Activated gamma-delta T cell treated with Interleukin-2 at 50 U/mL for 16 hours (primary cell): ENCODE measurements at regions not wholly inside any gene's neighbourhood (a gene's known extent, or its start where the extent isn't known, plus 50 kb on each side); places are given as distances from the start of the nearest gene placed in this dataset.
"Not testable (repeated sequence)": the region's sequence is repeated elsewhere in the genome, so short reads cannot be mapped to it uniquely, and the experiment has no call there.

Experiments used
- DNase-seq: peaks from one replicate; pipeline ENCODE4 v3.0.0-alpha.2; 2020

DNA sequence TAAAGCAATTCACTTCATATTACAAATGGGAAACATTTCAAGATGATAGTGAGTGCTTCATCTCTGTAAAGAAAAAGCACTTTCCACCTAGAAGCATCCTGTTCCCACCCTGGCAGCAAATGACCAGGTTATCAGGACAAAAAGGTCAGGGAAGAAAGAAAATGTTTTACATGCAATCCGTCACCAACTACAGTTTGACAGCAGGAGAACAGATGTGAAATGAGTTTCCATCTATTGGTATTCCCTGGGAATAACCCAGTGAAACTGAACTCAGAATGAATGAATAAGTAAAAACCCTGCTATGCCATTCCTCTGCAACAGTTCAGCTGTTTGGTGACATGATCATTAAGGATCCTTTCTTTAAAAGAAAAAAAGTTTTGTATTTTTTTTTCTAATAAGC, 67.6 kb downstream of the HTR1A start:
- no peak for DNase-seq

DNA sequence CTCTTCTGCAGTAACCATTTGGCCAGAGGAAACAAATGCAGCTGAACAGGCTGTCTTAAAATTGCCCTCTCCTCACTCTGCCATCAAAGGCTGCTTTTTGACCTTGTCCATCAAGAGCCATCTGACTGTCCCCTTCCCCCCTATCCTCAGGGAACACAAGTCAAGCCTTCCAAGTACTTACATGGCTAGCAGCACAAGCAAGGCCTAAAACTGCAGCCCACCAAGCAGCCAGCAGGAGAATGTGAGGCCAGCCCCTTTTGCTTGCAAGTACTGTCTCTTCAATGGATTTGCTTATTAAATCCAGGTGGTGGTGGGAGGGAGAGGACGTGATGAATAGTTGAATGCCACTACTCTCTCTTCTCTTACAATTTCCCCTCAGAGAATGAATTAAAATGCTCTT, 83.5 kb downstream of the HTR1A start:
- no peak for DNase-seq

DNA sequence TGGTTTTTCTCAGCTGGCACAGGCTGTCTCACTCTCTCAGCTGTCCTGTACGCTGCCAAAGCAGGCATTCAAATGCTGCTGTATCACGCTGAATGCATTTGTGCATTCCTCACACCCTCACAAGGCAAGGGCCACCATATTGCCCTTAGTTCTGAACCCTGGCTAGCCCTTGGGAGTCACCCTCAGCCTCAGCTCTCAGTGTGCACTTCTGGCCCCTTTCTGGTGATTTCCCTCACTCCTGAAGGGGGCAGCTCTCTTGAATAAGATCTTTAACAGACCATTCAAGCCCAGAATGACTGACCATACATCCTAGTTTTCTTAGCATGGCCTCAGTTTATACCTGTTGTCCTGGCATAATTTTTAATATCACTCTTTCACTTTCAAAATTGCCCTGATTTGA, 84.3 kb downstream of the HTR1A start:
- DNase-seq: no peak

DNA sequence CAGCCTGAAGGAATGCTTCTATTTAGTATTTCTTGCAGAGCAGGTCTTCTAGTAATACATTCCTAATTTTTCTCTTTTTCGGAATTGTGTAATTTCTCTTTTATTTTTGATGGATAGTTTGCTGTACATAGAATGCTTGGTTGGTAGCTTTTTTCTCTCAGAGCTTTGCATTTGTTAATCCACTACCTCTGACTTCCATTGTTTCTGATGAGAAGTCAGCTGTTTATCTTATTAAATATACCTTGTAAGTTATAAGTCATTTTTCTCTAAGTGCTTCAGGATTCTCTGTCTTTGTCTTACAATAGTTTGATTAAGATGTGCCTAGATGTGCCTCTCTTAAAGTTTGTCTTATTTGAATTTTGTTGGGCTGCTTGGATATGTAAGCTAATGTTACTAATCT, 101.9 kb downstream of the HTR1A start:
- DNase-seq: no peak

DNA sequence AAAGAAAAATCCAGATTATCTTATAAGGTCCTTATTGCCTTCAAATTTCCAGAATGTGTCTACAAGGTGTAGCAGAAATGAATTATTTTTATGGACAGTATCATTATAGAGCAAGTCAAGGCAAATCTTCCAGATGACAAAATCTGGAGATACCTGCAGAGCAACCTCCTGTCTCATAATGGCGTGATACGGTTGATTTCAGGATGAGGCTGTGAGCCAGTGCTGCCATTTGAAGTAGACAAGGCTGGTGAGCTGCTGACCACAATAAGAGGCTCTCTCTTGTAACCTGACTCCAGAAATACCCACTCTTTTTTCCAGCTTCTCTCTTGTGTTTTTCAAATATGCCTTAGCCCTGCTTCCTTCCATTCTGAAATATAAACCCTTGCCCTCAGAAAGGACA, 108.2 kb downstream of the HTR1A start:
- DNase-seq: no peak

DNA sequence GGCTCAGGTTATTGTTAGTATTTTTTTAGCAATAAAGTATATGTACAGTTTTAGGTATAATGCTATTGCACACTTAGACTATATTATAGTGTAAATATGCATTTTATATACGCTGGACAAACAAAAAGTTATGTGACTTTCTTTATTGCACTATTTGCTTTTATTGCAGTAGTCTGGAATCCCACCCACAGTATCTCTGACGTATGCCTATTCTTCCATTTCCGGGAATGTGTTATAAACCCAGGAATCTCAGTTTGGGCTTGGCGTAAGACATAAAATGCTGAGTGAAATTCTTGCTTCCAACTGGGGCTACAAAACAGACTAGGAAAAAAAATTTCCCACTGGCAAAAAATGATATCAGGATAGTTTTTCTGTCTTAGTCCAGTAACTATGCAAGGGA, 119.1 kb downstream of the HTR1A start:
- DNase-seq: no peak

DNA sequence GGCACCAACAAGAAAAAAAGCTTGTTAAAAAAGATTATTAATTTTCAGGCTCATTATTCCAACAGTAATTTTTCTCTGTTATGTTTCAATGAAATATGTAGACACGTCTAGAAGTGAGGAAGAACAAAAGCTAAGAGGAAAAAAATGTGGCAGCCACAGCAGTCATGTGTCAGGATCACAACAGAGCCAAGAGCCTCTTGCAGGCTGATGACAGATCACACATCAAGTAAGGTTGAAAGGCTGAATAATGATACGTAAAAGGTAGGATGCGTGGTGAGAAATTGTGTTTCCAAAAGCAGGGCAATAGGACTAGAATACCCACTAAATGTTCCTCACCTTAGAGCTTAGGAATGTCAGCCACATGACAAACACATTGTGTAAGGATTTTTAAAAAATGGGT, 124.8 kb downstream of the HTR1A start:
- no peak for DNase-seq

DNA sequence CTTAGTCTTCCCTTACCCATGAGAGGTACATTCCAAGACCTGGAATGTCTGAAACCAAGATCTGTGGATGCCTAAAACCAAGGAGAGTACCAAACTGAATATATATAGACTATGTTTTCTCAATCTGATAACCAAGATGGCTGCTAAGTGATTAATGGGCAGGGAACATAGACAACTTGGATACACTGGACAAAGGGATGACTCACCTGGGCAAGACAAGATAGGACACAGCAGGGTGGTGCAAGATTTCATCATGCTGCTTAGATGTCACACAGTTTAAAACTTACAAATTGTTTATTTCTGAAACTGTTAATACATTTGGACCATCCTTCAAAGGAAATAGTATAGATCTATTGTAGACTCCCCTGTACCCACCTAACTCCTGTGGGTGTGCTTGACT, 130.9 kb downstream of the HTR1A start:
- DNase-seq: no peak

DNA sequence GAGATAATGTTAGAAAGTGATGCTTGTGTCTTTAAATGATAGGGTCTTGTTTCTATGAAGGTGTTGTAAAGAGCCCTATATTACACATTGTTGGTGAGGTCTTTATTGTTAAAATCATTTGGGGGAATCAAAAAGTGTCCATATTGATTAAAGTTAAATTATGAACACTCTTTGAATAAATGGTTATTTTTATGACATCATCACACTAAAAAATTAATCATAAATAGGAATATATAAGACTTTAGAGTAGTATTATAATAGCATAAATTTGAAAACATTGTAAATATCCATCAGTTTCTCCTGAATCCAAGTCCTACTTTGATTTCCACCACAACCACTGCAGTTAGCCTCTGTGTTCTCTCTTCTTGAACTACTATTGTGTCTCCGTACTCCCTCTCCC, 136.3 kb downstream of the HTR1A start:
- no peak for DNase-seq

DNA sequence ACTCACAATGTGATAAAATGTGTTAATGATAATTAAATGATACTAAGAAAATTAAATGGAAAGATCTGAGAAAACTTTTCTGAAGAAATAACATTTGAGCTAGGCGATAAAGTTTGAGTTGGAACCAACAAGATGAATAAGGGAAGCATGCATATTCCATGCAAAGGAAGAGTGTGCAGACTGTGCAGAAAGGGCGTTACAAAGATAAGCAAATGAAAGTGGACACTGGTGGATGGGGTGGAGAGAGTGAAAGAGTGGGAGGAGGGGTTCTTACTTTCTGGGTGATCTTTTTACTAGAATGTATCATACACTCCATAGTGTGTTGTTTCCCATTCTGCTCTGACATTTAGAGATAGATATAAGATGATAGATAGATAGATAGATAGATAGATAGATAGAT, 138.7 kb downstream of the HTR1A start:
- DNase-seq: no peak

DNA sequence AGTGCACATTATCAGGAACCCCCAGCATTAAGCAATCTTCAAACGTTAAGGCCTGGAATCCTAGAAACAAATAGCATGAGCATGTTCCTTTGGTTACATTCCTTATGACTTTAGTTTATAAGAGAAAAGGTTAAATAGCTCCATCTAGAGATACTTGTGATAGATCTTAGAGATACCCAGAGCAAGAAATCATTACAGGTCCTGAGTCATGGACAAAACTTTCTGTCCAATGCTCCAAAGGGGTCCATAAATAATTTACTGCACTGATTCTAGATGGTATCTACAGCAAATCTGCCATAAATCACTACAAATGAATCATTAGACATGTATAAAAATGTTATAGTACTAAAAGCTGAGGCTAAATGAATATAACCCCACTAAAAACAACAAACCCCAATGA, 139.6 kb downstream of the HTR1A start:
- DNase-seq: no peak

DNA sequence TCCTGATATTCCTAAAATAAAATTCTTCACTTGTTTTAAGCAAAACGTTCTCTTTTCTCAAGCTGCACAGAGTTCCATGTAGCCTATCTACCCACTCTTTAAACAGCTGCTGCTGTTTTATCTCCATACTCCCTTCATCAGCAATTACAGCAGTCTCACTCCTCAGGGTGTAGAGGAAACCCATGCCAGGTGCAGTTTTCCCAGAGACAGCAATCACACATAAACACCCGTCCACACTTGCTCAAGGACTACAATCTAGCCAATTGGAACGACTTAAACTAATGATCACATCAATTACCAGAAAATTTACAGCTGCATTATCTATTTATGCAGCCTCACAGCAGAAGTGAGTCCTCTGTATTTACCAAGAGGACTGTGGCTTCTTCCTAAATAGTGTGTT, 141.7 kb downstream of the HTR1A start:
- DNase-seq: no peak

DNA sequence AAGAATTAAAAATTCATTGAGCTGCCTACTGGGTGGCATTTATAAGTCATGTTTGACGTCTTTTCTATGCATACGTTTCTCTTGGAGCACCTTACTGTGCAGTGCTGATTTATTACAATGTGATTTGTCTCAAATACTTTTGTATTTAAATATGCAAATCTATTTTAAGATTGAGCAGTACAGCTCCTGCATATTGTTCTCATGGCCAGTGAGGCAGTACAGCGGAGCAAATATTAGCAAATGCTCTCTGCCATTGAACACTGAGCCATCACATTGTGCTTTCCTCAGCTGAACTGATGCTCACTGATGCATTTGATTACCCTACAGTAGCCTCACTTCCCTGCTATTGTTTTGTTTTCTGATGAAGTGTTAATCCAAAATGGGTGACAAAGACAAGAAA, 149.6 kb downstream of the HTR1A start:
- DNase-seq: no peak

DNA sequence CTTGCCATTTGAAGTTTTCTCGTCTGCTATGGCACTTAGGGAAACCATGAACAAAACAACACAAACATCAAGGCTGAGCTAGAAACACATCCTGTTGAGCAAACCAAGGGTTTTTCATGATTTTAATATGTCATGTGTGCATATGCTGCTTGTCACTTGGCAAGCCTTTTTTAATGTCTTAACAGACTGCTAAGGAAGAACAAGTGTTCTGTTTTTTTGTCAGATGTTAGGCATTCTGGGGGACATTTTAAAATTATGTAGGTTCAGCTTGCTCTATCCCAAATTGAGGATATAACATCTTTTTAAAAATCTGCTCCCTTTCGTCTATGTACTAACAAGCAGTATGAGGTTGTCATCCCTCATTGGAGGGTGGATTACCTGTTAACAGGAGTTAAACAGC, 150.3 kb downstream of the HTR1A start:
- no peak for DNase-seq

DNA sequence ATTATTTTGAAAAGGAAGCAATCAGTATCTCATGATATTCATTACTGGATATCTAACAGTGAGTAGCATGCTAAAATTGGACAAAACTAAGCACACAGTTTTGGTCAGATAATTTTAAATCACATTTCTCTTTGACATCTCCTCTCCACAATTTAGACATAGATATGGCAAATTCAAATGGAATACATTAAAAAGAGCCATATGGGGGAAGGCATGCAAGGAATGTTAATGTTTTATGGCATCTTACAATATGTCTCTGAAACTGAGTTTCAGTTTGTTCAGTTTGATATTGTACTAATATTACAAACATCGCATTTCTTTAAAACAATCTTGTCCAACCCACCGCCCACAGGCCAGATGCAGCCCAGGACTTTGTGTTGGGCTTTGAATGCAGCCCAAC, 151.0 kb downstream of the HTR1A start:
- DNase-seq: no peak

DNA sequence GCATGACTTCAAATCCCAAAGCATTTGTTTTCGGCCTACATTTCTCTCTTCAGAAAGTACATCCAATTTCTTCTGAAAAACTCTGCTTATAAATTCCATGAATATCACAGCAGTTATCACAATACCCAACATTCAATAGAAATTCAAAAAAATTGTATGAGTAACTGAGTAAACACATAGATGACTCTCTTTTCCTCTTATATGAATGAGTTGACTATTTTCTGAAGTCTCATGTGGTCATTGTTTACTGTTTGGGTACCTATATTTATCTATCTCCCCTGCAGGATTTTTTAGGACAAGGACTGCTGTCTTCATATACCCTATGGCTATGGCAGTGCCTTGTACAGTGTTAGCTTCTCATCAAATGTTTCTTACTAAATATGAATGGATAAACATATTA, 157.1 kb downstream of the HTR1A start:
- no peak for DNase-seq

DNA sequence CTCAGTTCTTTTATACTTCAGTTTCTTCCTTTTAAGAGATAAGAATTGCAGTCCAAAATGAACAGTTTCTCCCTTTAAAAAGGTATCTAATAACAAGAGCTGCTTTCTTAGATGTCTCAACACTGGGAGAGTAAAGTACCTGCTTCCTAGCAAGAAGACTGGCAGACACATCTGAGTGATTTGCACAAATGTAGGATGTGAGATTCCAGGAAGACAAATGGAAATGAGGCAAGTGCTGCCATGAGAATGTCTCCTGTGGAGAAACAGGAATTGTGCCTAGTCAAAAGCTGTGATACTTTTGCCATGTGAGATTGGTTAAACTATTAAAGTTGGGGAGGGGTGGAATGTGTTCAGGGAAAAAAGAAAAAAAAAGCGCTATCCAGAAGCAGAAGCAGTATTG, 159.1 kb downstream of the HTR1A start:
- no peak for DNase-seq

DNA sequence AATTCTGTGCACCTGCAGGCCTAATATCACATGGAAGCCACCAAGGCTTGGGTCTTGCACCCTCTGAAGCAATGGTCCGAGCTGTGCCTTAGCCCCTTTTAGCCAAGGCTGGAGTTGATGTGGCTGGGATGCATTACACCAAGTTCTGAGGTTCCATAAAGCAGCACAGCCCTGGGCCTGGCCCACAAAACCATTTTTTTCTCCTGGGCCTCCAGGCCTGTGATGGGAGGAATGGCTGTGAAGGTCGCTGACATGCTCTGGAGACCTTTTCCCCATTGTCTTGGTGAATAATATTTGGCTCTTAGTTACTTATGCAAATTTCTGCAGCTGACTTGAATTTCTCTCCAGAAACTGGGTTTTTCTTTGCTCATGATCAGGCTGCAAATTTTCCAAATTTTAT, 167.3 kb downstream of the HTR1A start:
- no peak for DNase-seq

DNA sequence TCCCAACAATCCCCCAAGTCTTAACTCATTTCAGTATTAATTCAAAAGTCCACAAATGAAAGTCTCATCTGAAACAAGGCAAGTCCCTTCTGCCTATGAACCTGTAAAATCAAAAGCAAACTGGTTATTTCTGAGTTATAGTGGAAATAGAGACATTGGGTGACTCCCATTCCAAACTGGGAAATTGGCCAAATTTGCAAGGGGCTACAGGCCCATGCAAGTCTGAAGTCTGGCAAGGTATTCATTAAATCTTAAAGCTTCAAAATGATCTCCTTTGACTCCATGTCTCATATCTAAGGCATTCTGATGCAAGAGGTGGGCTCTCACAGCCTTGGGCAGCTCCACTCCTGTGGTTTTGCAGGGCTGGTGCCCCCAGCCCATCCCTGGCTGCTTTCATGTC, 167.9 kb downstream of the HTR1A start:
- no peak for DNase-seq

DNA sequence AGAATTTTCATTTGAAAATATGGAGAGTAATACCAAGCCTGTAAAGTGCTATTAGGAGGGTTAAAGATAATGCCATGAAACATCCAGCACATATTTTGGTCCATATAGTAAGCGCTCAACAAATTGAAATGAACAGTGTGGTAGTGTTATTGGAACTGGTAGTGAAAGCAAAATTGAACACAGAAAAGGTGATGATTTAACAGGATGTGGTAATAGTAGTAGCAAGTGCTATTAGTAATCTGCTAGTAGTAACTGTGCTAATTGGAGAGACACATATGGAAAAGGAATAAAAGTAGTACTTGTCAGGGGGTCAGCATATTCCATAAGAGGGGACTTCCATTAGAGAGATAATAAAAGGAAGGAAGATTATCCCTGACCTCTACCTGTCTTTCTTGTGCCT, 187.3 kb downstream of the HTR1A start:
- no peak for DNase-seq

DNA sequence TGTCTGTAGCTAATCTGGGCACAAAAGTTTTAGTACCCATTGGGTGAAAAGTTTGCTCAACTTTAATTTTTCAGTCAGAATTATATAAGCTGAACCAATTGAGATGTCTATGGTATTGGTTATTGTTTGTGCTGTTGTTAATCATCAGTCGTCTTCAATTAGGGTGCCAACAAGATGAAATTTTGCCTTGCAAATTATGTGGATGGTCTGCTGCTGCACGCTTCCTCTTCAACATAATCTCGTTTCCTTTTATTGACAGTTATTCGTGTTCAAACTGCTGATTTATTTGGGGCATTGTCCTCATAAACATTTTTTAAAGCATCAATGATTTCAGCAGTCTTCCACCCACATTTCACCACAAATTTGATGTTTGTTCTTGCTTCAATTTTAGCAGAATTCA, 194.0 kb downstream of the HTR1A start:
- no peak for DNase-seq

DNA sequence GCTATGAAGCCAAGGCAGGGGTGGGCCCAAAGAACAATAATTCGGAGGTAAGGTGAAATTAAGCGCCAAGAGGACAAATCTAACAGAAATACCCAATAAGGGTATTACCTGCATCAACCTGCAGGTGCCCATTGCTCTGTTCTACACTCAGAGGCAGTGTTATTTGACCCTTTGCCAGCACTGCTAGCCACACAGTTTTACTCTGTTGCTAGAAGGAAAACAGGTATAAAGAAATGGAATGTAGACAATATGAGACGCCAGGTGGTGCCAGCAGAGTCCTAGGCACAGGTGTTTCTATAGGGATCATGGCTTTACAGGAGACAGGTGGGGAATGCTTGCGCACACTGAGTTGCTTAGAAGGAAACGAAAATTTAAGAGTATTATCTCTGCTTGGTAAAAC, 201.3 kb downstream of the HTR1A start:
- no peak for DNase-seq

DNA sequence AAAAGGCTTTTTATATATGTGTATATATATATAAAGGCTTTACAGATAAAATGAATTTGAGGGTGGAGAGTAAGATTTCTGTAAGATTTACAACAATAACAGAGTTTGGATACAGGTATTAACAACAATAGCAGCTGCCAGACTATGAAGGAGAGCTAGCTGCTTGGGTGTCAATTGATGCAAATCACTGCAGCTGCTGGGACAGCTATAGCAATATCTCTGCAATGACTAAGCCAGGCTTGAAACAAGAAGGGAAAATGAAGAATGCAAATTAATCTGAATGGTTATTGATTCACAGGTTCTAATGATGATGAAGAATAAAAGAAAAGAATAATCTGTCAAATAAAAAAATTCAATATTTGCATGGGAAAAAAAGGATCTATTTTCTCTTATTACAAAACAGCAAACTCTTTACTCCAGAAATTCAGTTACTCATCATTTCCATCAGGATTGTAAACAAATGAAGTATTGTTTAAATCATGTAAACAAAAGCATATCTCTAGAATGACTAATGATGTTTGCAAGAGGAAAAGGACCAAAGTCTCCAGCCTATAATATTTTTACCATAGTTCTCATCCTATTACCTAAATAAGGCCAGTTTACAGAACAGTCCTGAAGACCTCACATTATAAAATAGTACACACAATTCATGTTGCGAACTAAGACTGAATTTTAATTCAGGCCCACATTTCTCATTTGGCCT, 219.0 kb downstream of the HTR1A start:
- no peak for DNase-seq

DNA sequence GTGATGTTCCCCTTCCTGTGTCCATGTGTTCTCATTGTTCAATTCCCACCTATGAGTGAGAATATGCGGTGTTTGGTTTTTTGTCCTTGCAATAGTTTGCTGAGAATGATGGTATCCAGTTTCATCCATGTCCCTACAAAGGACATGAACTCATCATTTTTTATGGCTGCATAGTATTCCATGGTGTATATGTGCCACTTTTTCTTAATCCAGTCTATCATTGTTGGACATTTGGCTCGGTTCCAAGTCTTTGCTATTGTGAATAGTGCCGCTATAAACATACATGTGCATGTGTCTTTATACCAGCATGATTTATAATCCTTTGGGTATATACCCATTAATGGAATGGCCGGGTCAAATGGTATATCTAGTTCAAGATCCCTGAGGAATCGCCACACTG, 229.4 kb downstream of the HTR1A start:
- not testable (repeated sequence) for DNase-seq

DNA sequence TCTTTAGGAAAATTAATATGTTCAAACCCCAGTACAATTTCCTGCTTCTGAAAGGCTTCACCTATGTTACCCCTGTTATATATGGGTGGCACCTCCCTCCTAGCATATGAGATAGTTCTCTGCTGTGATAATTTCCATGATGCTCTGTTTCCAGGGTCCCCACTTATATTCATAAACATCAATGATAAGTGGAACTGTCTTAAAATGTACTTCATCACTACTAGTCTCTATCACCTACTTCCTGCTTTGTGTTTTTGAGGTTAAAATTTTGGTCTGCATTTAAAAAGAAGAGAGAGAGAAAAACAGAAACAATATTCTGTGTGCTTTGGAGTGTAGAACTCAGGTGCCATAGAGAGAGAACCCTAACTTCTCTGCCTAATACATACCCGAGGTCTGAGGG, 234.7 kb downstream of the HTR1A start:
- no peak for DNase-seq

DNA sequence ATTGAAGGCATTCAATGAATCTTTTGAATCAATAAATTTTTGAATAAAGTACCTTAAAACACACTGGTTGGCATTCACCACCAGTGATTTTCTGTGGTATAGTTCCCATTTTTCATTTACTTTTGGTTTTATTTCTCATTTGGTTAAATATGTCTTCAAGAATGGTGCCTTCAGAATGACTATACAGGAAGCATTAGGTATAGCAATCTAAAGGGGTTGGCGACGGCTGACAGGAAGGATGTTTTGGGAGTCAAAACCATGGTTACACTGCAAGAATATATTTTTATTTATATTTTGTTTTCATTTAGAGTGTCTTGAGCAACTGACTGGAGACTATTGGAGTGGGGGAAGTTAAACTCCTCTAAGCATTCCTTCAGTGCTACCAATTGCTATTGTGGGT, 235.7 kb downstream of the HTR1A start:
- DNase-seq: no peak
